ENCODE measurements at regions not wholly inside any gene's neighbourhood (a gene's known extent, or its start where the extent isn't known, plus 50 kb on each side); places are given as distances from the start of the nearest gene placed in this dataset.

GRCh38 chr4:56234098-56234497 lies 153.2 kb downstream of the AASDH start:
- H2AK5ac ChIP-seq (ENCODE audit: low read length), result no peak overlapping the region
- H2BK120ac ChIP-seq (ENCODE audit: insufficient read depth, low read length, poor library complexity), result no peak overlapping the region
- no peak overlapping the region for H2AFZ ChIP-seq (ENCODE audit: insufficient read depth, low read length, poor library complexity)
- H4K8ac ChIP-seq (ENCODE audit: low read depth, low read length), result no peak overlapping the region
- H3K4me2 ChIP-seq (ENCODE audit: low read length), result no peak overlapping the region
- H2BK12ac ChIP-seq (ENCODE audit: low read length), result no peak overlapping the region
- peaks cover 0 to 3% of the 10 kb centered on the region in 2 experiments for H3K36me3 ChIP-seq (ENCODE audit: control insufficient read depth in 1 of 2, insufficient read depth in 2 of 2, low read length in 2 of 2)
- H3K18ac ChIP-seq (ENCODE audit: low read length), result no peak overlapping the region
- H3K79me1 ChIP-seq (ENCODE audit: low read length), result no peaks in the 10 kb centered on the region
- H3K23ac ChIP-seq (ENCODE audit: low read length), result no peak overlapping the region
- H3K27me3 ChIP-seq (ENCODE audit: insufficient read depth, low read length), result no peaks in the 10 kb centered on the region
- no peak overlapping the region for H4K12ac ChIP-seq (ENCODE audit: low read depth, low read length)
- no peak overlapping the region for H3K9ac ChIP-seq (ENCODE audit: low read length)
- DNase-seq, result no peak
- H3K14ac ChIP-seq (ENCODE audit: low read length), result no peak overlapping the region
- no peaks in the 10 kb centered on the region for H3K9me3 ChIP-seq (ENCODE audit: insufficient read depth, low read depth, low read length)
- no peaks in the 10 kb centered on the region for H3K79me2 ChIP-seq (ENCODE audit: control insufficient read depth, insufficient read depth, low read length, poor library complexity)
- H2BK5ac ChIP-seq (ENCODE audit: low read depth, low read length, poor library complexity), result no peak overlapping the region
- no peak overlapping the region for H3K4me3 ChIP-seq (ENCODE audit: low read depth, low read length)
- no peak overlapping the region for H3K4ac ChIP-seq (ENCODE audit: low read depth, low read length)
- WGBS (ENCODE audit: extremely low coverage, insufficient coverage, insufficient read length), result no CpG with 5 or more reads among the region's 1 CpG
- H3K27ac ChIP-seq (ENCODE audit: low read depth, low read length), result no peak overlapping the region
- H4K91ac ChIP-seq (ENCODE audit: low read depth, low read length), result no peak overlapping the region
- peaks cover 0 to 2% of the 10 kb centered on the region in 2 experiments for H3K4me1 ChIP-seq (ENCODE audit: control insufficient read depth in 1 of 2, insufficient read depth in 2 of 2, low read length in 2 of 2)

- Histone ChIP-seq H3K9ac (ENCODE audit: low read length) (no peak overlapping the region), H3K14ac (ENCODE audit: low read length) (no peak overlapping the region), H3K27me3 (ENCODE audit: insufficient read depth, low read length) (no peaks in the 10 kb centered on the region), H3K79me1 (ENCODE audit: low read length) (no peaks in the 10 kb centered on the region), H3K4me2 (ENCODE audit: low read length) (no peak overlapping the region), H4K12ac (ENCODE audit: low read depth, low read length) (no peak overlapping the region), H3K4ac (ENCODE audit: low read depth, low read length) (no peak overlapping the region), H2AFZ (ENCODE audit: insufficient read depth, low read length, poor library complexity) (no peak overlapping the region), H2AK5ac (ENCODE audit: low read length) (no peak overlapping the region), H3K4me3 (ENCODE audit: low read depth, low read length) (no peak overlapping the region), H4K91ac (ENCODE audit: low read depth, low read length) (no peak overlapping the region), H4K8ac (ENCODE audit: low read depth, low read length) (no peak overlapping the region), H3K79me2 (ENCODE audit: control insufficient read depth, insufficient read depth, low read length, poor library complexity) (no peaks in the 10 kb centered on the region), H3K9me3 (ENCODE audit: insufficient read depth, low read depth, low read length) (no peaks in the 10 kb centered on the region), H3K23ac (ENCODE audit: low read length) (no peak overlapping the region), H3K4me1 (ENCODE audit: control insufficient read depth in 1 of 2, insufficient read depth in 2 of 2, low read length in 2 of 2) (peaks cover 0 to 2% of the 10 kb centered on the region in 2 experiments), H3K36me3 (ENCODE audit: control insufficient read depth in 1 of 2, insufficient read depth in 2 of 2, low read length in 2 of 2) (no peaks in the 10 kb centered on the region), H2BK120ac (ENCODE audit: insufficient read depth, low read length, poor library complexity) (no peak overlapping the region), H2BK5ac (ENCODE audit: low read depth, low read length, poor library complexity) (no peak overlapping the region), H3K18ac (ENCODE audit: low read length) (no peak overlapping the region), H2BK12ac (ENCODE audit: low read length) (no peak overlapping the region), H3K27ac (ENCODE audit: low read depth, low read length) (no peak overlapping the region)
- no CpG with 5 or more reads among the region's 3 CpGs for WGBS (ENCODE audit: extremely low coverage, insufficient coverage, insufficient read length)
- DNase-seq, result peak in 1 of 2 donors; percentile 37
Observed at GRCh38 chr4:56231410-56231809, 155.9 kb downstream of the AASDH start.

- Histone ChIP-seq H3K36me3 (ENCODE audit: control insufficient read depth in 1 of 2, insufficient read depth in 2 of 2, low read length in 2 of 2) (no peaks in the 10 kb centered on the region), H2BK12ac (ENCODE audit: low read length) (no peak overlapping the region), H3K18ac (ENCODE audit: low read length) (no peak overlapping the region), H3K9me3 (ENCODE audit: insufficient read depth, low read depth, low read length) (no peaks in the 10 kb centered on the region), H3K79me1 (ENCODE audit: low read length) (no peaks in the 10 kb centered on the region), H4K8ac (ENCODE audit: low read depth, low read length) (no peak overlapping the region), H2BK5ac (ENCODE audit: low read depth, low read length, poor library complexity) (no peak overlapping the region), H2AFZ (ENCODE audit: insufficient read depth, low read length, poor library complexity) (no peak overlapping the region), H3K23ac (ENCODE audit: low read length) (no peak overlapping the region), H3K27me3 (ENCODE audit: insufficient read depth, low read length) (no peaks in the 10 kb centered on the region), H3K4me1 (ENCODE audit: control insufficient read depth in 1 of 2, insufficient read depth in 2 of 2, low read length in 2 of 2) (no peaks in the 10 kb centered on the region), H2AK5ac (ENCODE audit: low read length) (no peak overlapping the region), H4K91ac (ENCODE audit: low read depth, low read length) (no peak overlapping the region), H4K12ac (ENCODE audit: low read depth, low read length) (no peak overlapping the region), H3K14ac (ENCODE audit: low read length) (no peak overlapping the region), H3K4me2 (ENCODE audit: low read length) (no peak overlapping the region), H3K27ac (ENCODE audit: low read depth, low read length) (no peak overlapping the region), H3K4ac (ENCODE audit: low read depth, low read length) (no peak overlapping the region), H2BK120ac (ENCODE audit: insufficient read depth, low read length, poor library complexity) (no peak overlapping the region), H3K4me3 (ENCODE audit: low read depth, low read length) (no peak overlapping the region), H3K79me2 (ENCODE audit: control insufficient read depth, insufficient read depth, low read length, poor library complexity) (no peaks in the 10 kb centered on the region), H3K9ac (ENCODE audit: low read length) (no peak overlapping the region)
- WGBS (ENCODE audit: extremely low coverage, insufficient coverage, insufficient read length), result no CpG with 5 or more reads among the region's 1 CpG
- DNase-seq, result no peak
Observed at GRCh38 chr4:56229947-56230346, 157.3 kb downstream of the AASDH start.

GRCh38 chr4:56227301-56227835 lies 159.9 kb downstream of the AASDH start:
- no peak overlapping the region for H3K4me2 ChIP-seq (ENCODE audit: low read length)
- H3K27ac ChIP-seq (ENCODE audit: low read depth, low read length), result no peak overlapping the region
- no peaks in the 10 kb centered on the region for H3K79me2 ChIP-seq (ENCODE audit: control insufficient read depth, insufficient read depth, low read length, poor library complexity)
- no peak overlapping the region for H3K14ac ChIP-seq (ENCODE audit: low read length)
- H3K27me3 ChIP-seq (ENCODE audit: insufficient read depth, low read length), result no peaks in the 10 kb centered on the region
- no peak overlapping the region for H3K9ac ChIP-seq (ENCODE audit: low read length)
- no peaks in the 10 kb centered on the region for H3K9me3 ChIP-seq (ENCODE audit: insufficient read depth, low read depth, low read length)
- no peak overlapping the region for H2AFZ ChIP-seq (ENCODE audit: insufficient read depth, low read length, poor library complexity)
- no peaks in the 10 kb centered on the region for H3K4me1 ChIP-seq (ENCODE audit: control insufficient read depth in 1 of 2, insufficient read depth in 2 of 2, low read length in 2 of 2)
- H2BK120ac ChIP-seq (ENCODE audit: insufficient read depth, low read length, poor library complexity), result no peak overlapping the region
- H3K79me1 ChIP-seq (ENCODE audit: low read length), result no peaks in the 10 kb centered on the region
- no peak overlapping the region for H4K91ac ChIP-seq (ENCODE audit: low read depth, low read length)
- H4K12ac ChIP-seq (ENCODE audit: low read depth, low read length), result no peak overlapping the region
- no CpG with 5 or more reads among the region's 6 CpGs for WGBS (ENCODE audit: extremely low coverage, insufficient coverage, insufficient read length)
- no peak for DNase-seq
- no peak overlapping the region for H3K4me3 ChIP-seq (ENCODE audit: low read depth, low read length)
- H3K36me3 ChIP-seq (ENCODE audit: control insufficient read depth in 1 of 2, insufficient read depth in 2 of 2, low read length in 2 of 2), result no peaks in the 10 kb centered on the region
- H2BK12ac ChIP-seq (ENCODE audit: low read length), result no peak overlapping the region
- no peak overlapping the region for H3K23ac ChIP-seq (ENCODE audit: low read length)
- no peak overlapping the region for H2BK5ac ChIP-seq (ENCODE audit: low read depth, low read length, poor library complexity)
- H2AK5ac ChIP-seq (ENCODE audit: low read length), result no peak overlapping the region
- no peak overlapping the region for H4K8ac ChIP-seq (ENCODE audit: low read depth, low read length)
- H3K18ac ChIP-seq (ENCODE audit: low read length), result no peak overlapping the region
- H3K4ac ChIP-seq (ENCODE audit: low read depth, low read length), result no peak overlapping the region
